HEK293 (cell line): ENCODE measurements at regions not wholly inside any gene's neighbourhood (a gene's known extent, or its start where the extent isn't known, plus 50 kb on each side); places are given as distances from the start of the nearest gene placed in this dataset.

ENCODE experiments used
- CTCF ChIA-PET: fragments of 350-600 bp; formaldehyde crosslinking; extraction: SDS; loops from one replicate; lab custom pipeline; 2021; ENCODE audit warnings: antibody characterized with exemption; lab: Yijun Ruan, JAX
- POLR2A ChIA-PET: fragments of 300-600 bp; formaldehyde crosslinking; extraction: SDS; loops from one replicate; lab custom pipeline; 2020; ENCODE audit warnings: antibody characterized with exemption, inconsistent platforms; lab: Yijun Ruan, JAX
- H3K27ac ChIP-seq: fragments of 200-500 bp; sonication (Bioruptor generic); 2 replicates; pipeline ENCODE4 v1.5.1; 2014; ENCODE audit warnings: low read depth, low read length, control low read depth, inconsistent platforms; ENCODE audit errors: extremely low read depth
- H3K36me3 ChIP-seq, 2 experiments: fragments of 200-500 bp in 1 of 2; sonication (Bioruptor generic) in 1 of 2; 1 replicate in 1 of 2; 2 replicates in 1 of 2; pipeline ENCODE4 v1.5.1; 2014 to 2017; ENCODE audit warnings: inconsistent platforms in 2 of 2, low read length in 2 of 2; ENCODE audit not compliant: control insufficient read depth in 2 of 2, insufficient read depth in 1 of 2
- H3K4me1 ChIP-seq: fragments of 200-500 bp; sonication (Bioruptor generic); 2 replicates; pipeline ENCODE4 v1.5.1; 2014; ENCODE audit warnings: mild to moderate bottlenecking, low read length, inconsistent platforms; ENCODE audit not compliant: control insufficient read depth, insufficient read depth
- H3K4me3 ChIP-seq: 2 replicates; pipeline ENCODE4 v1.5.1; 2011; ENCODE audit warnings: low read depth, mild to moderate bottlenecking, control low read depth, low read length, moderate library complexity
- H3K9me3 ChIP-seq: fragments of 200-500 bp; sonication (Bioruptor generic); 2 replicates; pipeline ENCODE4 v1.5.1; 2014; ENCODE audit warnings: low read depth, low read length, inconsistent platforms; ENCODE audit not compliant: control insufficient read depth, insufficient read depth
- BCL11B ChIP-seq: fragments of 450-650 bp; formaldehyde crosslinking; IDR thresholded peaks from 2 replicates; pipeline ENCODE4 v1.5.1; 2016; ENCODE audit warnings: low read depth, missing biosample characterization, missing genetic modification characterization
- RBAK ChIP-seq: fragments of 450-650 bp; formaldehyde crosslinking; IDR thresholded peaks from 2 replicates; pipeline ENCODE4 v1.5.1; 2016; ENCODE audit warnings: missing biosample characterization, missing genetic modification characterization
- ZBTB1 ChIP-seq: fragments of 450-650 bp; formaldehyde crosslinking; IDR thresholded peaks from 2 replicates; pipeline ENCODE4 v1.5.1; 2016; ENCODE audit warnings: missing biosample characterization, missing genetic modification characterization
- ZFP41 ChIP-seq: fragments of 450-650 bp; formaldehyde crosslinking; IDR thresholded peaks from 2 replicates; pipeline ENCODE4 v1.5.1; 2016; ENCODE audit warnings: missing biosample characterization, missing genetic modification characterization, borderline replicate concordance
- ZNF138 ChIP-seq: fragments of 450-650 bp; formaldehyde crosslinking; IDR thresholded peaks from 2 replicates; pipeline ENCODE4 v1.5.1; 2016; ENCODE audit warnings: missing biosample characterization, missing genetic modification characterization, borderline replicate concordance
- ZNF239 ChIP-seq: fragments of 450-650 bp; formaldehyde crosslinking; IDR thresholded peaks from 2 replicates; pipeline ENCODE4 v1.5.1; 2016; ENCODE audit warnings: missing biosample characterization, missing genetic modification characterization
- ZNF335 ChIP-seq: fragments of 450-650 bp; formaldehyde crosslinking; conservative IDR thresholded peaks from 2 replicates; pipeline ENCODE4 v1.5.1; 2016; ENCODE audit warnings: missing biosample characterization, missing genetic modification characterization
- ZNF514 ChIP-seq: fragments of 450-650 bp; formaldehyde crosslinking; IDR thresholded peaks from 2 replicates; pipeline ENCODE4 v1.5.1; 2016; ENCODE audit warnings: missing biosample characterization, missing genetic modification characterization
- ZNF529 ChIP-seq: fragments of 450-650 bp; formaldehyde crosslinking; IDR thresholded peaks from 2 replicates; pipeline ENCODE4 v1.5.1; 2017; ENCODE audit warnings: missing genetic modification characterization, missing biosample characterization; ENCODE audit not compliant: insufficient replicate concordance
- ZNF585B ChIP-seq: fragments of 450-650 bp; formaldehyde crosslinking; IDR thresholded peaks from 2 replicates; pipeline ENCODE4 v1.5.1; 2016; ENCODE audit warnings: missing biosample characterization, missing genetic modification characterization
- ZNF610 ChIP-seq: fragments of 450-650 bp; formaldehyde crosslinking; IDR thresholded peaks from 2 replicates; pipeline ENCODE4 v1.5.1; 2016; ENCODE audit warnings: missing biosample characterization, missing genetic modification characterization, borderline replicate concordance
- ZNF792 ChIP-seq: fragments of 450-650 bp; formaldehyde crosslinking; IDR thresholded peaks from 2 replicates; pipeline ENCODE4 v1.5.1; 2016; ENCODE audit warnings: missing biosample characterization, missing genetic modification characterization
- ZSCAN23 ChIP-seq: fragments of 450-650 bp; formaldehyde crosslinking; IDR thresholded peaks from 2 replicates; pipeline ENCODE4 v1.5.1; 2016; ENCODE audit warnings: missing biosample characterization, missing genetic modification characterization
- TF ChIP-seq, protein P1 (sequence below): fragments of 450-650 bp; formaldehyde crosslinking; IDR thresholded peaks from 2 replicates; pipeline ENCODE4 v1.5.1; 2016; ENCODE audit warnings: missing biosample characterization, missing genetic modification characterization
- TF ChIP-seq, protein P2 (sequence below): fragments of 450-650 bp; formaldehyde crosslinking; IDR thresholded peaks from 2 replicates; pipeline ENCODE4 v1.5.1; 2016; ENCODE audit warnings: missing biosample characterization, missing genetic modification characterization
- TF ChIP-seq, protein P3 (sequence below): fragments of 450-650 bp; formaldehyde crosslinking; IDR thresholded peaks from 2 replicates; pipeline ENCODE4 v1.5.1; 2016; ENCODE audit warnings: missing biosample characterization, missing genetic modification characterization
- TF ChIP-seq, protein P4 (sequence below): fragments of 450-650 bp; formaldehyde crosslinking; IDR thresholded peaks from 2 replicates; pipeline ENCODE4 v1.5.1; 2016; ENCODE audit warnings: missing biosample characterization, missing genetic modification characterization

DNA sequence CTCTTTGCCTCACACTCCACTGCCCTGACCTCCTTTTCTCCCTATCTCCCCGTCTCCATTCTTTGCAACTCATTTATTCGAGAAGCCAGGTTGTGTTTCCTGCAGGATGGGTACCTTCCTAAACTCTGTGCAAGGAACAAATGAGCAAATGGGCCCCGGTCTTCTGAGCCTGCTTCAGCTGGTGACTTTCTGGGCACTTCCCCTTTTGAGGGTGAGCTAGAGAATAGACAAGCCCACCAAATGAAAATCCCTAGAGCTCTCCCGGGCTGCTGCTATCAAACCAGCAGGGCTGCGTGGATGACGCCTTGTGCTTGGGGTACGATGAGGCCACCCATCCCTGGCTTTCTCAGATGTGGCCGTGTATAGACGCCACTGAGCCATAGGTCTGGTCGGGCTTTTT lies 91.0 kb upstream of the FOXA2 start:
- no peaks in the 10 kb centered on the region for H3K9me3 ChIP-seq
- no peak overlapping the region for H3K4me3 ChIP-seq
- POLR2A ChIA-PET = no interaction called here
- TF ChIP-seq ZNF239 (no peak), ZNF610 (no peak), ZNF585B (tag by site-specific recombination) (no peak), ZNF335 (no peak), BCL11B (no peak), ZNF529 (no peak), ZNF138 (no peak), ZFP41 (tag by site-specific recombination) (no peak), ZNF792 (tag by site-specific recombination) (no peak), ZBTB1 (tag by site-specific recombination) (no peak), ZSCAN23 (no peak)
- TF ChIP-seq, protein P1, sequence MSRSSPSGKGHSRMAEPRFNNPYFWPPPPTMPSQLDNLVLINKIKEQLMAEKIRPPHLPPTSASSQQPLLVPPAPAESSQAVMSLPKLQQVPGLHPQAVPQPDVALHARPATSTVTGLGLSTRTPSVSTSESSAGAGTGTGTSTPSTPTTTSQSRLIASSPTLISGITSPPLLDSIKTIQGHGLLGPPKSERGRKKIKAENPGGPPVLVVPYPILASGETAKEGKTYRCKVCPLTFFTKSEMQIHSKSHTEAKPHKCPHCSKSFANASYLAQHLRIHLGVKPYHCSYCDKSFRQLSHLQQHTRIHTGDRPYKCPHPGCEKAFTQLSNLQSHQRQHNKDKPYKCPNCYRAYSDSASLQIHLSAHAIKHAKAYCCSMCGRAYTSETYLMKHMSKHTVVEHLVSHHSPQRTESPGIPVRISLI (tag by site-specific recombination) = no peak
- TF ChIP-seq, protein P2, sequence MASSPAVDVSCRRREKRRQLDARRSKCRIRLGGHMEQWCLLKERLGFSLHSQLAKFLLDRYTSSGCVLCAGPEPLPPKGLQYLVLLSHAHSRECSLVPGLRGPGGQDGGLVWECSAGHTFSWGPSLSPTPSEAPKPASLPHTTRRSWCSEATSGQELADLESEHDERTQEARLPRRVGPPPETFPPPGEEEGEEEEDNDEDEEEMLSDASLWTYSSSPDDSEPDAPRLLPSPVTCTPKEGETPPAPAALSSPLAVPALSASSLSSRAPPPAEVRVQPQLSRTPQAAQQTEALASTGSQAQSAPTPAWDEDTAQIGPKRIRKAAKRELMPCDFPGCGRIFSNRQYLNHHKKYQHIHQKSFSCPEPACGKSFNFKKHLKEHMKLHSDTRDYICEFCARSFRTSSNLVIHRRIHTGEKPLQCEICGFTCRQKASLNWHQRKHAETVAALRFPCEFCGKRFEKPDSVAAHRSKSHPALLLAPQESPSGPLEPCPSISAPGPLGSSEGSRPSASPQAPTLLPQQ (tag by site-specific recombination) = no peak
- TF ChIP-seq, protein P3, sequence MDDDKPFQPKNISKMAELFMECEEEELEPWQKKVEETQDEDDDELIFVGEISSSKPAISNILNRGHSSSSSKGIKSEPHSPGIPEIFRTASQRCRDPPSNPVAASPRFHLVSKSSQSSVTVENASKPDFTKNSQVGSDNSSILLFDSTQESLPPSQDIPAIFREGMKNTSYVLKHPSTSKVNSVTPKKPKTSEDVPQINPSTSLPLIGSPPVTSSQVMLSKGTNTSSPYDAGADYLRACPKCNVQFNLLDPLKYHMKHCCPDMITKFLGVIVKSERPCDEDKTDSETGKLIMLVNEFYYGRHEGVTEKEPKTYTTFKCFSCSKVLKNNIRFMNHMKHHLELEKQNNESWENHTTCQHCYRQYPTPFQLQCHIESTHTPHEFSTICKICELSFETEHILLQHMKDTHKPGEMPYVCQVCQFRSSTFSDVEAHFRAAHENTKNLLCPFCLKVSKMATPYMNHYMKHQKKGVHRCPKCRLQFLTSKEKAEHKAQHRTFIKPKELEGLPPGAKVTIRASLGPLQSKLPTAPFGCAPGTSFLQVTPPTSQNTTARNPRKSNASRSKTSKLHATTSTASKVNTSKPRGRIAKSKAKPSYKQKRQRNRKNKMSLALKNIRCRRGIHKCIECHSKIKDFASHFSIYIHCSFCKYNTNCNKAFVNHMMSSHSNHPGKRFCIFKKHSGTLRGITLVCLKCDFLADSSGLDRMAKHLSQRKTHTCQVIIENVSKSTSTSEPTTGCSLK (tag by site-specific recombination) = no peak
- TF ChIP-seq, protein P4, sequence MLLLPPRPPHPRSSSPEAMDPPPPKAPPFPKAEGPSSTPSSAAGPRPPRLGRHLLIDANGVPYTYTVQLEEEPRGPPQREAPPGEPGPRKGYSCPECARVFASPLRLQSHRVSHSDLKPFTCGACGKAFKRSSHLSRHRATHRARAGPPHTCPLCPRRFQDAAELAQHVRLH (tag by site-specific recombination) = no peak
- H3K27ac ChIP-seq = no peak overlapping the region
- CTCF ChIA-PET = no interaction called here
- no peaks in the 10 kb centered on the region for H3K36me3 ChIP-seq
- H3K4me1 ChIP-seq = no peaks in the 10 kb centered on the region

DNA sequence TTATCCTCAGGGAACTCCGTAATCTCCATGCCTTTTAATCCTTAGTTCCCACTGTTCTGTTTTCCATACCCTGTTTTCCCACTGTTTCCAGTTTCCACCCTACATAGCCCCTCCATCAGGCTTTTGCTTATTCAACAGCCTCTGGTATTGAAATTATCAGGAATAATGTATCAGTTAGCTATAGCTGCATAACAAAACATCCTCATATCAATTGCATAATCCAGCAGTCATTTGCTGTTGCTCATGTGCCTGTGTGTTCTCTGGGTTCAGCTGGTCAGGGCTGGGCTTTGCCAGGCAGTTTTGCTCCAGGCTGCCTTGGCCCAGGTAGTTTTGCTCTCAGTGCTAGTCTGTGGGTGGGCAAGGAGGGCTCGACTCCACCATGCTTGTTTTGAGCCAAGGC lies 94.3 kb upstream of the FOXA2 start:
- CTCF ChIA-PET = interaction anchor here (1.2 to 1.8 kb wide), 2 partner anchors 92 to 337 kb away, joined by 3 to 5 read pairs; no protein-coding TSS in a partner anchor
- Histone ChIP-seq H3K27ac (no peak overlapping the region), H3K9me3 (no peaks in the 10 kb centered on the region), H3K4me3 (no peak overlapping the region), H3K4me1 (no peaks in the 10 kb centered on the region), H3K36me3 (no peaks in the 10 kb centered on the region)
- POLR2A ChIA-PET = no interaction called here
- TF ChIP-seq RBAK (tag by site-specific recombination) = peak; percentile 77
- TF ChIP-seq, protein P4 (tag by site-specific recombination) = no peak

DNA sequence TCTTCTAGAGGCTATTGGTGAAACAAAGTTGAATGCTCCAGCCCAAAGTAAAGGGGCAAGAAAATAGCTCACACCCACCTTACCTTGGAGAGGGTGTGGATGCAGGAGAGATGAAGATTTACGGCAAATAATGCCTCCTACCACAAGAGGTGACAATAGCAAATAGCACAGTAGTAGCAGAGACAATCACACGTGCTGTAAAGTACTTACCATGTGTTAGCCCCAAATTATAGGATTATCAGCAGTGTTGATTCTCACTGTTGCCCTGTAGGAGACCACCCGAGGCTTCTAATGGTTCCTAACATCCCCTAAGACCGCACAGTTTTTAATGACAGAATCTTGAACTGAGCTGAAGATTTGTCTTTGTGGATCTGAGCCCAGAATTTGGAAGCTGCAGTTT lies 94.8 kb upstream of the FOXA2 start:
- Histone ChIP-seq H3K4me1 (no peaks in the 10 kb centered on the region), H3K9me3 (no peaks in the 10 kb centered on the region), H3K36me3 (no peaks in the 10 kb centered on the region), H3K4me3 (no peak overlapping the region), H3K27ac (no peak overlapping the region)
- ChIA-PET CTCF (interaction anchor here (1.8 kb wide), 1 partner anchor 93 kb away, joined by 5 read pairs; no protein-coding TSS in a partner anchor), POLR2A (no interaction called here)
- TF ChIP-seq ZNF514 (tag by site-specific recombination) = no peak
